H1 (cell line): ENCODE measurements at regions not wholly inside any gene's neighbourhood (a gene's known extent, or its start where the extent isn't known, plus 50 kb on each side); places are given as distances from the start of the nearest gene placed in this dataset.

Experiments used
- CTCF ChIA-PET: fragments of 300-600 bp; sonication (Branson Sonifier 250); formaldehyde crosslinking; loops from one replicate; lab custom pipeline; 2021; ENCODE audit not compliant: partially characterized antibody; lab: Charles Lee
- POLR2A ChIA-PET: fragments of 300-600 bp; sonication (Branson Sonifier 250); formaldehyde crosslinking; loops from one replicate; lab custom pipeline; 2021; ENCODE audit warnings: inconsistent platforms; ENCODE audit not compliant: partially characterized antibody; lab: Charles Lee
- DNase-seq, 2 experiments: peaks; one replicate each; pipeline versions ENCODE4 v3.0.0 to v3.0.0-alpha.2; 2010 to 2022; ENCODE audit warnings: low spot score in 2 of 2, low read depth in 1 of 2, mixed read lengths in 1 of 2
- FAIRE-seq: peaks from 2 replicates; lab custom pipeline; 2011; peaks lifted over from hg19 to GRCh38; lab: Jason Lieb, UNC
- H2AFZ ChIP-seq: 2 replicates; pipeline ENCODE4 v1.8.1; 2012; ENCODE audit warnings: low read length, inconsistent platforms
- H2AK5ac ChIP-seq: 2 replicates; pipeline ENCODE4 v1.6.1; 2013; ENCODE audit warnings: low read depth, low read length
- H2BK120ac ChIP-seq: replicated peaks from 2 replicates; pipeline ENCODE3; 2013; ENCODE audit warnings: low read depth, low read length, inconsistent platforms
- H2BK12ac ChIP-seq: 2 replicates; pipeline ENCODE4 v1.6.1; 2013; ENCODE audit warnings: low read depth, low read length
- H2BK15ac ChIP-seq: 2 replicates; pipeline ENCODE4 v1.6.1; 2013; ENCODE audit warnings: low read length
- H2BK20ac ChIP-seq: 2 replicates; pipeline ENCODE4 v1.6.1; 2013; ENCODE audit warnings: low read length
- H2BK5ac ChIP-seq: 2 replicates; pipeline ENCODE4 v1.6.1; 2013; ENCODE audit warnings: low read depth, low read length
- H3K14ac ChIP-seq: 2 replicates; pipeline ENCODE4 v1.6.1; 2013; ENCODE audit warnings: inconsistent platforms; ENCODE audit not compliant: insufficient read length
- H3K18ac ChIP-seq: 2 replicates; pipeline ENCODE4 v1.6.1; 2013; ENCODE audit warnings: low read length; ENCODE audit errors: extremely low read depth
- H3K23ac ChIP-seq: 2 replicates; pipeline ENCODE4 v1.6.1; 2013; ENCODE audit warnings: inconsistent platforms; ENCODE audit not compliant: insufficient read length
- H3K23me2 ChIP-seq: 2 replicates; pipeline ENCODE4 v1.6.1; 2013; ENCODE audit warnings: low read depth, low read length
- H3K27ac ChIP-seq: 2 replicates; pipeline ENCODE4 v1.6.1; 2011; ENCODE audit warnings: low read depth, low read length, inconsistent platforms
- H3K27me3 ChIP-seq, 4 experiments: replicated peaks in 1 of 4; 1 replicate in 1 of 4; 2 replicates in 3 of 4; pipeline versions ENCODE4 v1.6.1 to v1.8.1; 2011 to 2013; ENCODE audit warnings: low read length in 3 of 4, mild to moderate bottlenecking in 3 of 4, inconsistent platforms in 2 of 4, mixed read lengths in 2 of 4, moderate library complexity in 1 of 4; ENCODE audit not compliant: control insufficient read depth in 3 of 4, insufficient read depth in 3 of 4; ENCODE audit errors: extremely low read depth in 1 of 4
- H3K36me3 ChIP-seq, 4 experiments: 2 replicates each; pipeline versions ENCODE4 v1.6.1 to v1.8.1; 2011 to 2013; ENCODE audit warnings: mild to moderate bottlenecking in 4 of 4, low read length in 3 of 4, moderate library complexity in 2 of 4, control low read depth in 1 of 4, inconsistent platforms in 1 of 4; ENCODE audit not compliant: insufficient read depth in 4 of 4, control insufficient read depth in 2 of 4
- H3K4ac ChIP-seq: replicated peaks from 2 replicates; pipeline ENCODE3; 2013; ENCODE audit warnings: low read length, low read depth, mixed read lengths, inconsistent platforms; ENCODE audit not compliant: insufficient read length
- H3K4me1 ChIP-seq, 4 experiments: replicated peaks in 1 of 4; 1 replicate in 1 of 4; 2 replicates in 3 of 4; pipeline versions ENCODE4 v1.6.1 to v1.8.1; 2011 to 2013; ENCODE audit warnings: low read length in 3 of 4, inconsistent platforms in 2 of 4, mixed read lengths in 1 of 4; ENCODE audit not compliant: insufficient read depth in 4 of 4, control insufficient read depth in 3 of 4
- H3K4me2 ChIP-seq, 2 experiments: 2 replicates each; pipeline versions ENCODE4 v1.6.1 to v1.8.1; 2011 to 2013; ENCODE audit warnings: low read depth in 2 of 2, low read length in 2 of 2, control low read depth in 1 of 2, inconsistent platforms in 1 of 2, mild to moderate bottlenecking in 1 of 2; ENCODE audit not compliant: insufficient read depth in 1 of 2
- H3K4me3 ChIP-seq, 4 experiments: fragments of 200-600, 300-600 bp in 1 of 4; sonication (generic), shearing (Covaris generic), sonication (Bioruptor Twin) in 1 of 4; 2 replicates each; pipeline versions ENCODE4 v1.5.1 to v1.8.1; 2011 to 2016; ENCODE audit warnings: low read length in 4 of 4, low read depth in 3 of 4, control low read depth in 2 of 4, inconsistent platforms in 2 of 4, mild to moderate bottlenecking in 2 of 4, mixed read lengths in 1 of 4, moderate library complexity in 1 of 4; ENCODE audit not compliant: insufficient read depth in 2 of 4; ENCODE audit errors: extremely low read depth in 1 of 4
- H3K56ac ChIP-seq: replicated peaks from 2 replicates; pipeline ENCODE3; 2013; ENCODE audit warnings: low read depth, mild to moderate bottlenecking, mixed read lengths, low read length, inconsistent platforms; ENCODE audit not compliant: insufficient read length
- H3K79me1 ChIP-seq: 2 replicates; pipeline ENCODE4 v1.6.1; 2013; ENCODE audit warnings: low read depth, low read length, control low read depth
- H3K79me2 ChIP-seq, 2 experiments: 2 replicates each; pipeline versions ENCODE4 v1.6.1 to v1.8.1; 2012 to 2013; ENCODE audit warnings: low read length in 2 of 2, mild to moderate bottlenecking in 2 of 2, inconsistent platforms in 1 of 2; ENCODE audit not compliant: insufficient read depth in 2 of 2, control insufficient read depth in 1 of 2
- H3K9ac ChIP-seq, 4 experiments: replicated peaks in 1 of 4; 1 replicate in 1 of 4; 2 replicates in 3 of 4; pipeline versions ENCODE4 v1.6.1 to v1.8.1; 2011 to 2013; ENCODE audit warnings: low read depth in 3 of 4, low read length in 3 of 4, control low read depth in 2 of 4, mild to moderate bottlenecking in 2 of 4, moderate library complexity in 2 of 4, inconsistent platforms in 1 of 4; ENCODE audit errors: extremely low read depth in 1 of 4
- H3K9me3 ChIP-seq, 2 experiments: 2 replicates each; pipeline versions ENCODE4 v1.6.1 to v1.8.1; 2012 to 2013; ENCODE audit warnings: mild to moderate bottlenecking in 2 of 2, moderate library complexity in 2 of 2, control low read depth in 1 of 2, inconsistent platforms in 1 of 2, low read depth in 1 of 2, low read length in 1 of 2, mixed read lengths in 1 of 2; ENCODE audit not compliant: insufficient read depth in 2 of 2
- H4K20me1 ChIP-seq, 2 experiments: replicated peaks in 1 of 2; 2 replicates each; pipeline versions ENCODE3 to v1.8.1; 2011 to 2013; ENCODE audit warnings: inconsistent platforms in 2 of 2, low read length in 2 of 2, mild to moderate bottlenecking in 1 of 2; ENCODE audit not compliant: insufficient read depth in 2 of 2, control insufficient read depth in 1 of 2
- H4K5ac ChIP-seq: 2 replicates; pipeline ENCODE4 v1.6.1; 2013; ENCODE audit warnings: low read length, low read depth, mixed read lengths, inconsistent platforms; ENCODE audit not compliant: insufficient read length
- H4K8ac ChIP-seq: 2 replicates; pipeline ENCODE4 v1.8.0; 2013; ENCODE audit warnings: mild to moderate bottlenecking, moderate library complexity, low read length, inconsistent platforms; ENCODE audit not compliant: insufficient read depth; ENCODE audit errors: extremely low read depth
- H4K91ac ChIP-seq: replicated peaks from 2 replicates; pipeline ENCODE3; 2013; ENCODE audit warnings: low read length, mixed read lengths, inconsistent platforms; ENCODE audit not compliant: insufficient read length
- CBX5 ChIP-seq: fragments of 300-800, 300-1000 bp; sonication (generic); IDR thresholded peaks from 2 replicates; pipeline ENCODE4 v1.7.1; 2016; ENCODE audit warnings: antibody characterized with exemption, low read length, low read depth
- CBX8 ChIP-seq: fragments of 300-800, 300-1000 bp; sonication (generic); IDR thresholded peaks from 2 replicates; pipeline ENCODE4 v1.7.1; 2016; ENCODE audit warnings: low read depth, low read length, borderline replicate concordance
- CEBPB ChIP-seq: IDR thresholded peaks from 2 replicates; pipeline ENCODE4 v1.6.1; 2012; ENCODE audit warnings: low read depth, low read length
- EP300 ChIP-seq, 2 experiments: IDR thresholded peaks; 1 replicate in 1 of 2; 2 replicates in 1 of 2; pipeline ENCODE4 v1.6.1; 2011 to 2012; ENCODE audit warnings: low read depth in 2 of 2, low read length in 2 of 2, mild to moderate bottlenecking in 2 of 2, borderline replicate concordance in 1 of 2, inconsistent platforms in 1 of 2, moderate library complexity in 1 of 2
- EZH2 ChIP-seq: fragments of 200-600 bp; sonication (generic); IDR thresholded peaks from 2 replicates; pipeline ENCODE4 v1.7.1; 2012; ENCODE audit warnings: low read depth, mild to moderate bottlenecking, moderate library complexity, low read length, inconsistent platforms; ENCODE audit not compliant: severe bottlenecking
- HDAC2 ChIP-seq, 2 experiments: fragments of 300-600 bp in 1 of 2; sonication (generic) in 1 of 2; IDR thresholded peaks; 2 replicates each; pipeline ENCODE4 v1.6.1; 2011 to 2012; ENCODE audit warnings: low read depth in 2 of 2, low read length in 2 of 2, mild to moderate bottlenecking in 2 of 2, moderate library complexity in 2 of 2, borderline replicate concordance in 1 of 2, inconsistent platforms in 1 of 2
- JUND ChIP-seq: IDR thresholded peaks from 2 replicates; pipeline ENCODE4 v1.6.1; 2011; ENCODE audit warnings: mild to moderate bottlenecking, improper control_type of control experiment, low read length
- KDM5A ChIP-seq: fragments of 200-600 bp; IDR thresholded peaks from 2 replicates; pipeline ENCODE4 v1.7.1; 2012; ENCODE audit warnings: mild to moderate bottlenecking, low read length, inconsistent platforms, mixed read lengths
- NRF1 ChIP-seq: IDR thresholded peaks from 2 replicates; pipeline ENCODE4 v1.6.1; 2011; ENCODE audit warnings: mild to moderate bottlenecking, low read depth, low read length, improper control_type of control experiment
- POU5F1 ChIP-seq: IDR thresholded peaks from 2 replicates; pipeline ENCODE4 v1.6.1; 2011; ENCODE audit warnings: low read depth, mild to moderate bottlenecking, low read length, moderate library complexity
- RXRA ChIP-seq: IDR thresholded peaks from 2 replicates; pipeline ENCODE4 v1.6.1; 2011; ENCODE audit warnings: low read depth, mild to moderate bottlenecking, low read length, moderate library complexity; ENCODE audit not compliant: insufficient read depth
- TAF7 ChIP-seq: optimal IDR thresholded peaks from 2 replicates; pipeline ENCODE3; 2011; ENCODE audit warnings: low read depth, mild to moderate bottlenecking, inconsistent platforms, low read length, moderate library complexity, borderline replicate concordance
- TBP ChIP-seq: IDR thresholded peaks from 2 replicates; pipeline ENCODE4 v1.6.1; 2011; ENCODE audit warnings: low read depth, low read length, improper control_type of control experiment
- TEAD4 ChIP-seq: IDR thresholded peaks from 2 replicates; pipeline ENCODE4 v1.6.1; 2012; ENCODE audit warnings: low read depth, low read length, inconsistent platforms, mixed read lengths
- WGBS, 2 experiments: shearing (Covaris generic) in 1 of 2; methylation state at CpG; one replicate each; pipeline versions ENCODE4 v1.1.6 to v1.1.7; 2013 to 2015; ENCODE audit warnings: low lambda C conversion rate in 2 of 2, mixed read lengths in 2 of 2, inconsistent platforms in 1 of 2, low coverage in 1 of 2, missing lambda C conversion rate in 1 of 2; ENCODE audit not compliant: insufficient replicate concordance in 2 of 2, insufficient coverage in 1 of 2, insufficient read length in 1 of 2; ENCODE audit errors: extremely low coverage in 1 of 2, missing lambda C conversion rate in 1 of 2; 5-methylcytosine and 5-hydroxymethylcytosine counted together

DNA sequence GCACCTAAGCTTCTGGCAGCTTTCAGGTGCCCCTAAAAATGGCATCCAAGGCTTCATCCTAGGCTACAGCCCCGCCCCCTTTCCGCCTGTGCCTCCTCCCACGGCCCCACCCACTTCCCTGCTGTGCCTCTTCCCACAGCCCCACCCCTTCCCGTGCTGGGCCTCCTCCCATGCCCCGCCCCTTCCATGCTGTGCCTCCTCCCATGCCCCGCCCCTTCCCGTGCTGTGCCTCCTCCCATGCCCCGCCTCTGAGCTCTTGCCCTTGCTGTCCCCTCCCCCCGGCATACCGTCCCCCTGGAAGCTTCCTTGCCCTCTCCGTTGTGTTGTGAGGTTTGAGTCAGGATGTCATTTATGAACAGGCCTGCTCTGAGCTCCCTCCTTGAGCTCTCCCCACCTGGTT is 228.5 kb upstream of the AJAP1 start:
- peaks cover 2% of the 10 kb centered on the region; the same call in 1 of the 2 replicates for H3K23me2 ChIP-seq
- CTCF ChIA-PET = no interaction called here
- no peak for TF ChIP-seq EZH2
- no peak for TF ChIP-seq CBX8
- TF ChIP-seq KDM5A = no peak
- TF ChIP-seq CEBPB = no peak
- TF ChIP-seq HDAC2 (IDR thresholded peaks at IDR 0.05; ENCODE audit: borderline replicate concordance in 1 of 2, low read depth in 2 of 2, low read length in 2 of 2) = no peak
- no peak for TF ChIP-seq CBX5
- no peak for TF ChIP-seq EP300 (IDR thresholded peaks at IDR 0.05; ENCODE audit: borderline replicate concordance in 1 of 2, low read depth in 2 of 2, low read length in 2 of 2)
- no peak for TF ChIP-seq JUND
- no peak for TF ChIP-seq NRF1
- no peak for TF ChIP-seq TAF7
- no peak for TF ChIP-seq TBP
- no peak for TF ChIP-seq POU5F1
- no peak for TF ChIP-seq TEAD4
- TF ChIP-seq RXRA = no peak

More for the DNA sequence above, 228.5 kb upstream of the AJAP1 start:
- Histone ChIP-seq H4K8ac (no peak overlapping the region; the same call in 1 of the 2 replicates), H3K36me3 (no peaks in the 10 kb centered on the region), H4K5ac (no peak overlapping the region), H3K14ac (no peak overlapping the region), H3K79me2 (no peaks in the 10 kb centered on the region), H3K4ac (no peak overlapping the region), H2BK120ac (no peak overlapping the region), H3K4me2 (peak overlapping the region in 1 of 2 experiments; percentile 24; a peak in 1 of 4 replicates), H3K27me3 (no peaks in the 10 kb centered on the region; a peak in 1 of 7 replicates), H3K9me3 (peaks cover 10 to 42% of the 10 kb centered on the region in 2 experiments; a peak in 2 of 4 replicates), H3K27ac (no peak overlapping the region), H2BK15ac (peak overlapping the region; percentile 53; the same call in 1 of the 2 replicates), H2BK12ac (no peak overlapping the region), H4K20me1 (peaks cover 0 to 2% of the 10 kb centered on the region in 2 experiments), H3K56ac (no peak overlapping the region), H3K4me1 (no peaks in the 10 kb centered on the region; a peak in 2 of 7 replicates), H3K4me3 (no peak overlapping the region), H4K91ac (no peak overlapping the region), H2AK5ac (no peak overlapping the region; the same call in 1 of the 2 replicates), H2BK20ac (no peak overlapping the region), H3K18ac (no peak overlapping the region), H3K79me1 (no peaks in the 10 kb centered on the region), H3K23ac (no peak overlapping the region), H3K9ac (no peak overlapping the region), H2AFZ (no peak overlapping the region), H2BK5ac (no peak overlapping the region)
- DNase-seq = peak in 1 of 2 experiments; percentile 79
- WGBS, 2 experiments = 91% methylated on average over 3 of the region's 11 CpGs; no CpG with 5 or more reads in 1 of the 2 experiments
- FAIRE-seq = no peak
- POLR2A ChIA-PET = no interaction called here
